ENCODE measurements at regions not wholly inside any gene's neighbourhood (a gene's known extent, or its start where the extent isn't known, plus 50 kb on each side); places are given as distances from the start of the nearest gene placed in this dataset.

DNA sequence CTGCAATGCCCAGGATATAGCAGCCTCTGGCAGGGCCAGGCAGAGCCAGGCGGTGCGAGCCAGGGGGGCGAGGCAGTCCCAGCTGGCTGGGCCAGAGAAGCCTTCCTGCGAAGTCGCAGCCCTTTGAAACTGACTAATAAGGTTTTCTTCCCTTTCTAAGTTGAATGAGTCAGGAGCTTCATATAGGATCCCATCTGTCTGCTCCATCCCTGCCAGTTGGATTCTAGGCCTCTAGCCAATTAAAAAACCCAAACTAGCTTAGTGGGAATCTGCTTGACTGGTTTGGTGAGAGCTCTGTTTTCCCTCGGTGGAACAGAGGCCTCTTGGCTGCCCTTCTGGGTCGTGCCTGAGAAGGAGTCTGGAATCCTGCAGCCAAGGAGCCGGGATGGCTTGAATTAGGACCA, 70.1 kb upstream of the RAPGEF1 start:
- DNase-seq (ENCODE audit: low read depth in 2 of 2): no peak

DNA sequence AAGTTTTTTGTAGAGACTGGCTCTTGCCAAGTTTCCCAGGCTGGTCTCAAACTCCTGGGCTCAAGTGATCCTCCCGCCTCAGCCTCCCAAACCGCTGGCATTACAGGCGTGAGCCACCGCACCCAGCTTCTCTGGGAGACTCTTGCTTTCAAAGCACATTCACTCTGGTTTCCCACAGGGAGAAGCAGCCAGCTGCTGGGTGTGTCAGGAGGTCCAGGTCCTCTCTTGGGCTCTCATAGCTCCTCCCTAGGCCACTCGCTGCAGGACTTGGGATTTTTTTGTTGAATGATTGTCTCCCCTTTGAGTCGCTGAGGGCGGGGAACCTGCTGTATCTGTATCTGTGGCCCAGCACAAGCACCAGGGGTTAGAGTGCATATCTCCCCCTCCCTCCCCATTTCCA, 68.4 kb upstream of the RAPGEF1 start:
- no peak for DNase-seq (ENCODE audit: low read depth in 2 of 2)

DNA sequence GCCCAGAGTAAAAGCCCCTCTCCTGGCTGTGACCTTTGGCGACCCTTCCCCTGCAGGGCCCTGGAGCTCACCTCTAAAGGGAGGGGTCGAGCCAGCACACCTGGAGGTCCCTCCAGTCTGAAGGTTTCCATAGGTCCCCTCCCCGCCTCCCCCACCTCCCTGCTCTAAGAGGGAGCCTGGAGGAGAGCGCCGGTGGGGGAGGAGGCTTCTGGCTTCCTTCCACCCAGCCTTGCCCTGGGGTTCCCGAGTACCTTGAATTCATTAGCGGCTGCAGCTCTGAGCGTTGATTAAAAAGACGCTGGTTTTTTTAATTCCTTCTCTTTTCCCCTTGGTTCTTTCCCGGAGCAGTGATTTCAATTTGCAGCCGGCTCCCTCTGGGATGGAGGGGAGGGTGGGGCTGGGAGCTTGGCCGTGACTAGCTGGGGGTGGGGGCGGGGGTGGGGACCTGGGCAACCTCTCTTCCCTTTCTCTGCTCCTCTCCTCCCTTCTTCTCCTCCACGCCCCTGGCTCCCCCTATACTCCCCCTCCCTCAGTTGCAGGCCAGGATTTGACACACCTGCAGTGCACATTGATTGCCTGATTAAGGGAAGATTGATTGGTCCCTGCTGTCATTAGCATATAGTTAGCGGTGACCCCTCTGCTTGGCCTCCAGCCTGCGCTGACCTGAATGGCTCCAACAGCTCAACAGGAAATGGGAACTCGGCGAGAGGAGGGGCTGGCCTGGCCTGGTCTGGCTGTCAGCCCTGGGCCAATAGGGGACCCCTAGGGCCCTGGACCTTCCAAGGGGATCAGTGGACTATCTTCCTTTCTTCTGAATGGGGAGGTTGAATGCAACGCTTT, 67.5 kb upstream of the RAPGEF1 start:
- no peak for DNase-seq (ENCODE audit: low read depth in 2 of 2)

DNA sequence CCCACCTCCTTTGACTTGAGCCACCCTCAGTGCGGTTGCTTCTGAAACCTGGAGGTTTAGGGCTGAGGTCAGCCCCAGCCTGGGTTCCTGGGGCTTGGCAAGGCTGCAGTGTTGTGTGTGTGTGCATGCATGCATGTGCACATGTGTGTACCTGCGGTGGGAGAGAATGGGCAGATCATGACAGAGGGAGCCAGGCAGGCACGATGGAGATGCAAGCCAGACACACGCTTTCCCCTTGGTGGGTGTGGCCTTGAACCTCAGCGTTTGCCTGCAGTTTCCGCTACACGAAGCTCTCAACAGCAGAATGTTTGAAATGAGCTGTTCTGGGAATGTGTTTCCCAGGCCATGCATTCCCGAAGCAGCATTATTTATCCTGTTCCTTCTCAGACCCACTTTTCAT, 65.9 kb upstream of the RAPGEF1 start:
- no peak for DNase-seq (ENCODE audit: low read depth in 2 of 2)

DNA sequence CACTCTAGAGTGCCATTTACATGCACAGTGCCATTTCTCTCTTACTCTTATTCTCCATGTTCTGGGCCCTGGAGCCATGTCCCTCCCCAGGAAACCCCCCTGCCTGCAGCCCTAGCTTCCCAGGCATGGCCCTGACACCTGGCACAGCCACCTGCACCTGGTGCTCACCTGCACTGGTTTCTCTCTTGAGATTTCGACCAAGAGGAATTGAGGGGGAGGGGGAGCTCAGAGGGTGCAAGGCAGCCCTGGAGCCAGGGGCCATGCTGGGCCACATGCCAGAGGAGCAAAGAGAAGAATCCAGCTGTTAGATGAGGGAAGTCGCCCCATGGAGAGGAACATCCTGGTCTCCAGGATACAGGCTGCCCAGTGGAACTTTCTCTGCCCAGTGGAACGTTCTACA, 65.0 kb upstream of the RAPGEF1 start:
- DNase-seq (ENCODE audit: low read depth in 2 of 2): no peak

DNA sequence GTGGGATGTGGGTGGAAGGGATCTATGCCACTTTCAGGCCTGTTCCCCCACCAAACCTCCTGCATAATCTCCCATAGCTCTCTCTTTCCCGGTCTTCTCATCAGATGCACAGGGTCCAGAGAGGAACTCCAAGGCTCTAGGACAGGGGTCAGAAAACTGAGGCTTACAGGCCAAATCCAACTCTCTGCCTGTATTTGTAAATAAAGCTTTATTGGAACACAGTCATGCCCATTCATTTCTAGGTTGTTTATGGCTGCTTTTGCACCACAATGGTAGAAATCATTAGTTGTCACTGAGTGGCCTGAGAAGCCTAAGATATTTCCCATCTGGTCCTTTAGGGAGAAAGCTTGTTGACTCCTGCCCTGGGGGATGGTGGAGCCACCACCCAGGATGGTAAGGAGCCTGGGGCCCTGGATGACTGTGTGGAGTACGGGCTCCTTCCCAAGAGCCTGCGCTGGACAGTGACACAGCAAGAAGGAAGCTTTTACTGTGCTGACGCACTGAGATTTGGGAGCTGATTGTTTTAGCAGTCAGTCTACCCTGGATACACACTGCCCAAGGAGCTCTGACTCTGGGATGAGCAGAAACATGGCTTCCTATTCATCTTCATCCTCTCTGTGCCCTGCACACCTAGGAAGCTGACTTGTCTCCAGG, 64.0 kb upstream of the RAPGEF1 start:
- DNase-seq (ENCODE audit: low read depth in 2 of 2): no peak

DNA sequence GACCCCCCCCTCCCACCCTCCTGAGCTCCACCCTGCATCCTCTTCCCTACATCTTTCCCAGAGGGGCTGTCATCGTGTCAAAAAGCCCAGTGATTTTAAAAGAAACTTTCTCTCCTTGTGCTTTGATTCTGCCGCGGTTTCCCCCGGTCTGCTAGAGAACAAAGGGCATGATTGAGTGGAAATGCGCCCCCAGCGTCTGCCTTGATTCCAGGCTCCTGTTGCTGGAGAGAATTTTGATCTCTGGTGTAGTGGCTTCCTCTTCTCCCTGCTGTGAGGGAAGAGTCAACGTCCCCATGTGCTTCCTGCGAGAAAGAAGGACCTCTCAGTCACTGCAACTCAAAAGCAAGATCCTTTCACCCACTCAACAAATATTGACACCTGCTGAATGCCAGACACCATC, 61.9 kb upstream of the RAPGEF1 start:
- DNase-seq (ENCODE audit: low read depth in 2 of 2): no peak

DNA sequence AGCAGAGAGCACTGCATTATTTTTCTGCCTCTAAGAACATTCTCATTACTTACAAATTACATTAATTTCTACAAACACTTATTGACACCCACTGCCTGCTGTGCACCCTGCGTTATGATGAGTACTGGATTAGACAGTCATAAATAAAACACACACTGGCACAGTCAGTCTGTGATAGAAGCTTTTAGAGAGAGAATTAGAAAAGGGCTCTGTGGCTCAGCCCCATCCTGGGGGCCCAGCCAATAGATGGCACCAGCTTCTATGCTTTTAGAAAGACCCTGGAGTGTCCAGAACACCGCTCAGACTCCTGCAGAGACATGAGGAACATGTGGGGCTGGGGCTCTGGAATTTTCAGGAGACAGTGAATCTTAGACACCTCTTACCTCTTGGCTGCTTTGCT, 61.0 kb upstream of the RAPGEF1 start:
- no peak for DNase-seq (ENCODE audit: low read depth in 2 of 2)

DNA sequence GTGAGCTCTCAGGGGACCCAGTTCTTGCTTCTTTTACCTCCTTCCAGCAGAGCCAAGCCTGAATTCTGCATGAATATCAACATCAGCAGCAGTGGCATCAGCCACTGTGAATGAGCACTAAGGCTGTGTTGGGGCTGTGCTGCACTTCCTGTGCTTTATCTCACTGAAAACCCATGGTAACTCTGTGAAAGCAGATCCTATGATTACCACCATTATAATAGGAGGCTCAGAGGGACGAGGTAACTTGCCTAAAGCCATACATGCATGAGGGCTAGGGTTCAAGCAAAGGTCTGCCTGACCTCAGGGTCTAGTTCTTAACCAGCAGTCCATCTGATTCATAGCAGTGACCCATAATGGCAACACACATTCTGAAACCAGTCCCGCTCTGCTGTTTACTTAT, 60.5 kb upstream of the RAPGEF1 start:
- no peak for DNase-seq (ENCODE audit: low read depth in 2 of 2)

DNA sequence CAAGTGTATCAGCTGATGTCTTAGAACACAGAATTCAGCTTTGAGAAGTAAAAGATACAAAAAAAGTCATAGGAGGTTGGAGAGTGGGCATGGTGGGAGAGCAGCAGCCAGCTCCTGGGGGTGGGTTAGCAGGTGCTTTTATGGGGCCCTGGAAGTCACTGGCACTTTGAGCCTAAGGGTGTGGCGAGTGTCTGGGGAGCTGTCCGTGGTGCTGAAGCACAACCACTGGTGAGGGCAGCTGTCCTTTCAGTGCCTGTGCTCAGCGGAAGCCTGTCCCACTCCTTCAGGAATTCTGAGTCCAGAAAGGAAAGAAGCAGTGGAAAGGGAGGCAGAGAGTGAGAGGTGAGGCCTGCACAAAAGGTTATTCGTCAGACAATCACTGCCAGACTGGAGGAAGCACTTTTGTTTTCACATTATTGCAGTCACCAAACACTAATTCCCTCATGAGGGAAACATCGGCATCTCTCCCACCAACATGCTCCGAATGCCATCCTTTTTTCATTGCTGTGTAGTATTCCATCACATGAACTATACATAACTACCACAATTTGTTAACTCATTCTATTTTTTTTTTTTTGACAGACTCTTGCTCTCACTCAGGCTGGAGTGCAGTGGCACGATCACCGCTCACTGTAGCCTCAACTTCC, 59.4 kb upstream of the RAPGEF1 start:
- peak; percentile 33 to 60 for DNase-seq (ENCODE audit: low read depth in 2 of 2)

DNA sequence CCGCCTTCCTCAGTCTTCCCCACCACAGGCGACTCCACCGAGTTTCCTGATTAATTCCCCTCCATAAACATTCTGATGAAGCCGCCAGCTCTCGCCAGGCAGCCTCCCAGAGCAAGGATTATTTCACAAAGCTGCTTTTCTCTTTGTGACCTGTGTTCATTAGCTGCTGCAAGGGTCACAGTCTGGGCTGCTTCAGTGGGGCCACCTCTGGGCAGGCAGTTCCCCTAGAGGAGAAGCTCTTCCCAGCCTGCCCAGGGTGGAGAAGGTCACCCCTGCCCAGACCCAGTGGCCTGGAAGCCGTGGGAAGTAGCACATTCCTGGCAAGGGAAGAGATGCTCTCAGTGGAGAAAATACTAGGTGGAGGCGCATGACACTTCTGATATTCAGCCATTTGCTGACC, 58.4 kb upstream of the RAPGEF1 start:
- DNase-seq (ENCODE audit: low read depth in 2 of 2): no peak

DNA sequence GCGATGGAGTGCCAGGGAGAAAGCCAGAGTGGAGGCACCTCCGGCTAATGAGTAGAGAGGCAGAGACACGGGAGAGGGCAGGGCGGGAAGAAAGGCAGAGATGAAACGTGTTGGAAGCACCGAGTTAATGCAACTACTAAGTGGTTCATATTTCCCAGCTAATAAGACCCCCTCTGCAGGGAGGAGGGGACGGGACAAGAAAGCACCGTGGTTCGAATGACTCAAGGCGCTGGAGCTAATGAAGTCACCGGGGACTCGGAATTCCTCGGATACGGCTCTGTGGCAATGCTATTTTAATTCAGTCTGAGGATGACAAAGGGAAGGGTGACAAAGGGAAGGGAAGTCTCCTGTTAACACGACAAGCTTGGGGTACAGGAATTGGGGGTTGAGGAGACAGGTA, 54.5 kb upstream of the RAPGEF1 start:
- DNase-seq (ENCODE audit: low read depth in 2 of 2): no peak

DNA sequence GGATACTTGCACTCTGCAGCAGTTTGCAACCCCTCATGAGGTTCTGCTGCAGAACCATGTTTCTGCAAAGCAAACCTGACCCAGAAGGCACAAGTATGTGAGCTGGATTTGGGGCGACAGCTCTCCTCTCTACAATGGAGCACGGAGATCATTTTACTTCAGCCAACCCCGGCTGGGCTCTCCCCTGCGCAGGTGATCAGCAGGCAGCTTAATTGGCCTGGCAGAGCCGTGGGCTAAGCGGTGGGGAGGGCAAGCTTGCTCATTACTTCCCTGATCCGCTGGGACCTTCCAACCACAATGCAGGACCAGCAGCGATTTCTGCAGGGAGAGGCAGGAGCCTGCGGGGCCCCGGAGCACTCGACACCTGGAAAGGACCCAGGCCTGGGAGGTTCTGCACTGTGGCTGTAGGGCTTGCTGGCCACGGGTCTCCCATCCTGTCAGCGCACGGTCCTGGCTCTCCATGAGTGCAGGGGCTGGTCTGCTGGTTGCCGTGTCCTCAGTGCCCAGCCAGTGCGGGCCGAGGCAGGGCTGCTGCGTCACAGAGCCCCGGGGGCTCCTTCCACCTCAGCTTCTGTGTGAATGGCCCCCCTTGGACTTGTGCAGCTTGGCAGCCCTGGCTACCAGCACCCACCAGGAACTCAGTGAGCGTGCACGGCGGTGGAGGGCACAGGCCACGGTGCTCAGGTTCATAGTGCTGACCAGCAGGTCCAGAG, 51.8 kb upstream of the RAPGEF1 start:
- no peak for DNase-seq (ENCODE audit: low read depth in 2 of 2)

Data from stimulated activated CD4-positive, alpha-beta T cell treated with anti-CD3 and anti-CD28 coated beads, Interleukin-4, amount 100 ng/mL, for 48 hours (primary cell).